Muscle of leg (tissue), 3 donors: ENCODE measurements at regions not wholly inside any gene's neighbourhood (a gene's known extent, or its start where the extent isn't known, plus 50 kb on each side); places are given as distances from the start of the nearest gene placed in this dataset.

Source experiments
- DNase-seq: peaks from one replicate; pipeline ENCODE4 v3.0.0; 2013
- H3K27ac ChIP-seq: one replicate; pipeline ENCODE4 v1.5.1; 2013; ENCODE audit warnings: mild to moderate bottlenecking, low read length, control low read depth
- H3K27me3 ChIP-seq: one replicate; pipeline ENCODE4 v1.6.1; 2013; ENCODE audit warnings: low read length; ENCODE audit not compliant: control insufficient read depth, insufficient read depth
- H3K36me3 ChIP-seq: one replicate; pipeline ENCODE4 v1.6.1; 2013; ENCODE audit warnings: low read length; ENCODE audit not compliant: control insufficient read depth, insufficient read depth
- H3K4me1 ChIP-seq: one replicate; pipeline ENCODE4 v1.6.1; 2013; ENCODE audit warnings: low read length; ENCODE audit not compliant: control insufficient read depth, insufficient read depth
- H3K4me3 ChIP-seq: one replicate; pipeline ENCODE4 v1.5.1; 2013; ENCODE audit warnings: low read length, control low read depth
- H3K9me3 ChIP-seq: replicated peaks from 2 replicates; pipeline ENCODE4 v1.6.1; 2013; ENCODE audit warnings: low read depth, low read length; ENCODE audit not compliant: control insufficient read depth
- WGBS: methylation state at CpG from one replicate; pipeline ENCODE4 v1.1.5; 2013; ENCODE audit warnings: missing lambda C conversion rate; ENCODE audit not compliant: insufficient coverage; 5-methylcytosine and 5-hydroxymethylcytosine counted together

DNA sequence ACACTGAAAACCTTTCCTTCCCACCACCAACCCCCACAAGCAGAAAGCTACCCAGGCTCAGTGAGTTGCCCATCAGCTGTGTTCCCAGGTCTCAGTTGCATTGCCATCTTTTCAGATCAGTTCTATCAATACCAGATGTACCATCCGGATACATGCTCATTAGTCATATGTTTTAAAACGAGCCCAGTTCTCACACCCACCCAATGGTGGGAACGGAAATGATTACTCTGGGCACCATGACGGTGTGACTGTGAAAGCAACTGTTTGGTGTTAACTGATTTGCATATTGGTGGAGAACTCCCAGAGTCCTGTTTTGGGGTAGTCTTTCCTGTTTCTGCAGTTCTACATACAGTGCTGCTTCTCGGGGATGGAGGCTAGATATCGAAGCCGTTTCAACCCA is 212.3 kb downstream of the TRIM36 start:
- H3K27ac ChIP-seq: no peak overlapping the region
- H3K9me3 ChIP-seq: no peaks in the 10 kb centered on the region
- H3K4me3 ChIP-seq: no peak overlapping the region
- H3K27me3 ChIP-seq: no peaks in the 10 kb centered on the region
- no peaks in the 10 kb centered on the region for H3K4me1 ChIP-seq
- 89% methylated on average over 3 of the region's 7 CpGs for WGBS
- H3K36me3 ChIP-seq: no peaks in the 10 kb centered on the region
- DNase-seq: no peak

DNA sequence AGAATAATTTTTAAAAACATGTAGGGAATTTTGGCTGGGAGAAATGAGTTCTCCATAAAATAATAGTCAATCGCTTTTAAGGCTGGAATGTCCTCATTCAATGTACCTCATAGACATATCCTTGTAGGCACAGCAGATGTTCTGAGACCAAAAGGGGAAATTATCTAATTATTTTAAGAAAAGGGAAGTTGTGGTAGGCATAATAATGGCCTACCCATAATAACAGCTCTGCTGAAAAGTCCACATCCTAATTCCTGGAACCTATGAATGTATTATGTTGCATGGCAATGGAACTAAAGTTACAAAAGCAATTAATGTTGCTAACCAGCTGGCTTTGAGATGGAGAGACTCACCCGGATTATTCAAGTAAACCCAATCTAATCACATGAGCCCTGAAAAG is 216.1 kb downstream of the TRIM36 start:
- H3K9me3 ChIP-seq: no peaks in the 10 kb centered on the region
- no peak overlapping the region for H3K4me3 ChIP-seq
- H3K4me1 ChIP-seq: no peaks in the 10 kb centered on the region
- no peaks in the 10 kb centered on the region for H3K27me3 ChIP-seq
- WGBS: no CpG with 5 or more reads among the region's 2 CpGs
- peak; percentile 42 for DNase-seq
- no peak overlapping the region for H3K27ac ChIP-seq
- H3K36me3 ChIP-seq: no peaks in the 10 kb centered on the region

DNA sequence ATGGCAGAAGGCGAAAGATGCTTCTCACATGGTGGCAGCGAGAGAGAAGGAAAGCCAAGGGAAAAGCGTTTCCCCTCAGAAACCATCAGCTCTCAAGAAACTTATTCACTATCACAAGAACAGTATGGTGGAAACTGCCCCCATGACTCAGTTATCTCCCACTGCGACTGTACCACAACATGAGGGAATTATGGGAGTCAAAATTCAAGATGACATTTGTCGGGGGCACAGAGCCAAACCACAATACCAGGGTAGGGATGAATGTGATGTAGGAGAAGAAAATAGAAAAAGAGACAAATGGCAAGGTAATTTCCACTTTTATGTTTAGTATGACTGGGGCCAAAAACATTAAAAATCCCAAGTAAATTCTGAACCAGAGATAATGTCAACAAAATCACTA is 216.8 kb downstream of the TRIM36 start:
- WGBS: no CpG with 5 or more reads among the region's 5 CpGs
- H3K4me3 ChIP-seq: no peak overlapping the region
- DNase-seq: no peak

DNA sequence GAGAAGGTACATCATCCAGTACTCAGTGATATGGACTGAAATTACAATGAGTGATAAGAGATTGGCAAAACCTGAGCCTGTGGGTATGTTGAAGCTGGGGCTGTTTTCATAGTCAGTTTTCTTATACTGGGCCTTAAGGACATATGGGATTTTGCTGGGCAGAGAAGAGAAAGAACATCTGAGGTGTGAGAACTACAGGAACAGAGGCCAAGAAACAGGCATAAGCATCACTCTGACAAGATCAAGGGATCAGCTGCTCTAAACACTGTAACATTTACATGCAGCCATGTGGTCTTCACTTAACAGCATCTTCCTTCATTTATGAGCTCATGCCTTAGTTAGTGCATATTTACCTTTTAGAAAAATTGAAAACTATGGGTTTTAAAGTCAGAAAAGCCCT is 220.0 kb downstream of the TRIM36 start:
- no peak overlapping the region for H3K27ac ChIP-seq
- H3K36me3 ChIP-seq: no peaks in the 10 kb centered on the region
- no peak for DNase-seq
- H3K9me3 ChIP-seq: no peaks in the 10 kb centered on the region
- H3K4me3 ChIP-seq: no peak overlapping the region
- H3K4me1 ChIP-seq: no peaks in the 10 kb centered on the region
- H3K27me3 ChIP-seq: no peaks in the 10 kb centered on the region

More for the DNA sequence above, 216.8 kb downstream of the TRIM36 start:
- no peaks in the 10 kb centered on the region for H3K4me1 ChIP-seq
- H3K36me3 ChIP-seq: no peaks in the 10 kb centered on the region
- H3K27ac ChIP-seq: no peak overlapping the region
- H3K9me3 ChIP-seq: no peaks in the 10 kb centered on the region
- no peaks in the 10 kb centered on the region for H3K27me3 ChIP-seq

DNA sequence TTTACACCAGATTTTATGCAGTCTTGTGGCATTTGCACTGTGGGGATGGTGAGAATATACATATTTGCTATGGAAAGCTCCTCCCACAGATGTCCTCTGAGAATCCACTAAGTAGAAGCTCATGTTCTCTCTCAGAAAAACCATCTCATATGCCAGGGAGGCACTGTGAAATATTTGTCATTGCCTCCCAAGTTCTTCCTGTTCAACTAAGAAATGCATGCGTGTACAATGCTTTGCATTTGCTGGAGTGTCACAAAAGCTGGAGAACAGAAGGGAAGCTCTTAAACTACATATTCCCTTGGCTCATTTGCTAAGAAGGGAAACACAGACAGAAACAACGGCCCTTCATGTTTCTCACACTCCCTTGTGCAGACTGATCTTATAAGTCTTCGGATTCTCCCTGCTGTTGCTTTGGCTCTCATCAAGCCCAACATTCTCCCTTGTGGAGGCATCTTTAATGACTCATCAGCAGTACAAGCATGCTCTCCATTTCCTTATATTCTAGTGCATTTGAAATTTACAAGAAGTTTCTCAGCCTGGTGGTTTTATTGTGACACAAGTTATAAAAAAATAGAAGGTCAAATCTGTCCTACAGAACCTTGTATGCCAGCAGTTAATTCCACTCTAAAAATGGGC is 220.6 kb downstream of the TRIM36 start:
- H3K4me3 ChIP-seq: no peak overlapping the region
- DNase-seq: peak; percentile 15
- H3K27me3 ChIP-seq: no peaks in the 10 kb centered on the region
- WGBS: 43% methylated on average over 1 of the region's 3 CpGs
- H3K4me1 ChIP-seq: no peaks in the 10 kb centered on the region
- H3K27ac ChIP-seq: no peak overlapping the region
- H3K36me3 ChIP-seq: no peaks in the 10 kb centered on the region
- H3K9me3 ChIP-seq: no peaks in the 10 kb centered on the region

DNA sequence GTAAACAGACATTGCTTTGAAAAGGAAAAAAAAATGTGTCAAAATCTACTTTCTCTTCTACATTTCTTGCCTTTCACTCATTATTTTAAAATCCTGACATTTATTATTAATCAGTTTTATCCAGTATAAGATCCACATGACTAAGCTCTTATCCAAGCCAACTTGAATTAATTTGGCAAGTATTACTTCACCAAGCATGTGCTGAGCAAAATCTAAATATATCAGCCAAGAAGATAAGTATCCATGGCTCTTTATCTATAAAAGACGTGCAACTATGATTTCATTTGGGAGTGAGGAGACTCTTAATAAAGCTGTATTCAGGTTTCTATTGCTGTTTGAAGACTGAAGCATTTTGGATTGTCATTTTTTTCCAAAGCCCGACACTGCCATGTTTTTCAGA is 221.3 kb downstream of the TRIM36 start:
- H3K9me3 ChIP-seq: no peaks in the 10 kb centered on the region
- DNase-seq: peak; percentile 5
- no peak overlapping the region for H3K27ac ChIP-seq
- no peaks in the 10 kb centered on the region for H3K27me3 ChIP-seq
- no peak overlapping the region for H3K4me3 ChIP-seq
- no peaks in the 10 kb centered on the region for H3K36me3 ChIP-seq
- no CpG with 5 or more reads among the region's 2 CpGs for WGBS
- H3K4me1 ChIP-seq: no peaks in the 10 kb centered on the region

DNA sequence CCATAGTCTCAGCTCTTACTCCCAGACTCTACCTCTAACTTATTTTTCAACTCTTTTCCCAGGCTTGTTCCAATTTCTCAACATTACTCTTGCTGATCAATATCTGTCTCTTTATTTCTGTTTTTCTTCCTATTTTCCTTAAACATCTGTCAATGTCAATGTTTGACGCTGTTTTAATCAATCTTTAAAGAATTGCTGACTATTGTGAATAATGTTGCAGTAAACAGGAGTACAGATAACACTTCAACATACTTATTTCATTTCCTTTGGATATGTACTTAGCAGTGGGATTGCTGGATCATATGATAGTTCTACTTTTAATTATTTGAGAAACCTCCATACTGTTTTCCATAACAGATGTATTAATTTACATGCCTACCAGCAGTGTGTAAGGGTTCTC is 229.0 kb downstream of the TRIM36 start:
- H3K27me3 ChIP-seq: no peaks in the 10 kb centered on the region
- no peaks in the 10 kb centered on the region for H3K4me1 ChIP-seq
- H3K4me3 ChIP-seq: no peak overlapping the region
- no peaks in the 10 kb centered on the region for H3K36me3 ChIP-seq
- H3K27ac ChIP-seq: no peak overlapping the region
- no peak for DNase-seq
- peaks cover 12% of the 10 kb centered on the region for H3K9me3 ChIP-seq
- WGBS: no CpG with 5 or more reads among the region's 1 CpG

DNA sequence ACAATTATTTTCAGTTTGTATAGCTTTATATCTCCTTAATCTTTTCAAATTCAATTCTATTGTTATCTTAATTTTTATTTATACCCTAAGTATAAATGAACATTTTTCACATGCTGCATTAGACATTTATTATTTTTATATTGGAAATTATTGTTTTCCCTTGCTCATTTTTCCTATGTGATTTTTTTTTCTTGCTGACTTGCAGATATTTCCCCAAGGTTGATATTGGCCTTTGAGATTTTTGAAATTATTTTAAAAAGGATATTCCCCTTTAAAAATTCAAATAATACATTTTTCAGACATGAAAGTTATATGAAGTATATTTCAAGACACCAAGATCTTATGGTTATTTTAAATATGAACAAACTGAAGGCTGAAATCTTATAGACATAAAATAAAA is 234.2 kb downstream of the TRIM36 start:
- DNase-seq: no peak
- H3K27me3 ChIP-seq: no peaks in the 10 kb centered on the region
- no peak overlapping the region for H3K4me3 ChIP-seq
- H3K36me3 ChIP-seq: no peaks in the 10 kb centered on the region
- H3K27ac ChIP-seq: no peak overlapping the region
- H3K9me3 ChIP-seq: peaks cover 11% of the 10 kb centered on the region
- H3K4me1 ChIP-seq: no peaks in the 10 kb centered on the region

DNA sequence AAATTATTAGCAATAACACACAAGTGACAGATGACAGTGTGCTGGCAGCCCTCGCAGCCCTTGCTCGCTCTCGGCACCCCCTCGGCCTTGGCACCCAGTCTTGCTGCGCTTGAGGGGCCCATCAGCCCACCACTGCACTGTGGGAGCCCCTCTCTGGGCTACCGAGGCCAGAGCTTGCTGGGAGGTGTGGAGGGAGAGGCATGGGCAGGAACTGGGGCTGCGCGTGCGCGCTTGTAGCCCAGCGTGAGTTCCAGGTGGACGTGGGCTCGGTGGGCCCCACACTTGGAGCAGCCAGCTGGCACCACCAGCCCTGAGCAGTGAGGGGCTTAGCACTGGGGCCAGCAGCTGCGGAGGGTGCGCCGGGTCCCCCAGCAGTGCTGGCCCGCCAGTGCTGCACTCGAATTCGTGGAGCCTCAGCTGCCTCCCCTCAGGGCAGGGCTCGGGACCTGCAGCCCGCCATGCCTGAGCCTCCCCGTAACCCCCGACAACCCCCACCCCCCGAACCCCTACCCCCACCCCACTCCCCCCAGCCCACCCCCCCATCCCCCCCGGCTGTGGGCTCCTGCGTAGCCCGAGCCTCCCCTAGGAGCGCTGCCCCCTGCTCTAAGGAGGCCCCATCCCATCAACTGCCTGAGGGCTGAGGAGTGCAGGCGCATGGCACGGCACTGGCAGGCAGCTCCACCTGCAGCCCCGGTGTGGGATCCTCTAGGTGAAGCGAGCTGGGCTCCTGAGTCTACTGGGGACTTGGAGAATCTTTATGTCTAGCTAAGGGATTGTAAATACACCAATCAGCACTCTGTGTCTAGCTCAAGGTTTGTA is 240.9 kb downstream of the TRIM36 start:
- DNase-seq: no peak
- H3K27me3 ChIP-seq: no peaks in the 10 kb centered on the region
- H3K27ac ChIP-seq: no peak overlapping the region
- WGBS: 92% methylated on average over 21 of the region's 32 CpGs
- H3K4me1 ChIP-seq: no peaks in the 10 kb centered on the region
- no peaks in the 10 kb centered on the region for H3K36me3 ChIP-seq
- no peak overlapping the region for H3K4me3 ChIP-seq
- peaks cover 3% of the 10 kb centered on the region for H3K9me3 ChIP-seq

DNA sequence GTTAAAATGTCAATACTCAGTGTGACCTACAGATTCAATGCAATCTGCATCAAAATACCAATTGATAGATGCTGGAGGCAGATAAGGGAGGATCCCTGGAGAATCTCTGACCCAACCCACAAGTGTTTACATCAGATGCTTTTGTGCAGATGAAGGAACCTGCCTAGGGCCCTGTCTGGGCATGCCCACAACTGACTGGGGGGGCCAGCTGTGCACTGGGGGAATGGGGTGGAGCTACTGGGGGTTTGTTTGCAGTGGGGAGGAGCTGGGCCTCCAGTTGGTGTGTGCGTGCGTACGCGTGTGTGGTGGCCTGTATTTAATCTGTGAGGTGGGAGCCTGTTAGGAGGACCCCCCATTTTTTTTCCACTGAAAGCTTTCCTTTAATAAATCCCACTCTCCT is 244.9 kb downstream of the TRIM36 start:
- Histone ChIP-seq H3K4me3 (no peak overlapping the region), H3K36me3 (no peaks in the 10 kb centered on the region), H3K9me3 (peaks cover 3% of the 10 kb centered on the region), H3K4me1 (no peaks in the 10 kb centered on the region), H3K27me3 (no peaks in the 10 kb centered on the region), H3K27ac (no peak overlapping the region)
- DNase-seq: no peak
- WGBS: no CpG with 5 or more reads among the region's 4 CpGs
